NT2/D1 (cell line): ENCODE measurements at regions not wholly inside any gene's neighbourhood (a gene's known extent, or its start where the extent isn't known, plus 50 kb on each side); places are given as distances from the start of the nearest gene placed in this dataset.

Experiments used
- SUZ12 ChIP-seq: IDR thresholded peaks from 2 replicates; pipeline ENCODE4 v1.6.1; 2011; ENCODE audit not compliant: insufficient read length, insufficient read depth; ENCODE audit errors: extremely low read depth
- YY1 ChIP-seq: IDR thresholded peaks from 2 replicates; pipeline ENCODE4 v1.6.1; 2011; ENCODE audit not compliant: insufficient read length, insufficient read depth
- ZNF274 ChIP-seq: IDR thresholded peaks from 2 replicates; pipeline ENCODE4 v1.6.1; 2011; ENCODE audit warnings: mild to moderate bottlenecking, low read depth, low read length

GRCh38 chr4:58451707-58452106 is 1341.5 kb upstream of the IGFBP7 start:
- no peak for TF ChIP-seq YY1
- no peak for TF ChIP-seq ZNF274
- no peak for TF ChIP-seq SUZ12
